ENCODE measurements at regions not wholly inside any gene's neighbourhood (a gene's known extent, or its start where the extent isn't known, plus 50 kb on each side); places are given as distances from the start of the nearest gene placed in this dataset.

- no peaks in the 10 kb centered on the region for H3K36me3 ChIP-seq (ENCODE audit: low read depth, missing control alignments)
- H3K4me1 ChIP-seq: no peaks in the 10 kb centered on the region
- intact Hi-C loops (cut with DNase I; ENCODE audit: low total_unique reads): no loop called here
- H3K27me3 ChIP-seq: no peaks in the 10 kb centered on the region
- DNase-seq: no peak
- no peaks in the 10 kb centered on the region for H3K9me3 ChIP-seq
- H3K4me3 ChIP-seq: no peak overlapping the region
- H3K27ac ChIP-seq: no peak overlapping the region
- TF ChIP-seq CTCF (IDR thresholded peaks at IDR 0.05): no peak
- TF ChIP-seq POLR2A (IDR thresholded peaks at IDR 0.05): no peak
- WGBS, 2 donors: 85 to 92% methylated on average over 13 of the region's 13 CpGs
Observed at GRCh38 chr19:31496076-31496475, 146.8 kb upstream of the TSHZ3 start.

GRCh38 chr19:31497709-31498108 lies 148.5 kb upstream of the TSHZ3 start:
- H3K4me3 ChIP-seq: no peak overlapping the region
- WGBS, 2 donors: 88 to 96% methylated on average over 2 of the region's 2 CpGs
- H3K9me3 ChIP-seq: no peaks in the 10 kb centered on the region
- H3K4me1 ChIP-seq: no peaks in the 10 kb centered on the region
- DNase-seq: no peak
- TF ChIP-seq CTCF (IDR thresholded peaks at IDR 0.05): no peak
- no peak for TF ChIP-seq POLR2A (IDR thresholded peaks at IDR 0.05)
- H3K27me3 ChIP-seq: no peaks in the 10 kb centered on the region
- intact Hi-C loops (cut with DNase I; ENCODE audit: low total_unique reads): no loop called here
- H3K27ac ChIP-seq: no peak overlapping the region
- H3K36me3 ChIP-seq (ENCODE audit: low read depth, missing control alignments): no peaks in the 10 kb centered on the region

GRCh38 chr19:31498781-31499180 lies 149.5 kb upstream of the TSHZ3 start:
- TF ChIP-seq CTCF (IDR thresholded peaks at IDR 0.05) (no peak), POLR2A (IDR thresholded peaks at IDR 0.05) (no peak)
- no peaks in the 10 kb centered on the region for H3K4me1 ChIP-seq
- H3K9me3 ChIP-seq: no peaks in the 10 kb centered on the region
- WGBS, 2 donors: 84 to 92% methylated on average over 3 of the region's 3 CpGs
- no peak overlapping the region for H3K27ac ChIP-seq
- no peaks in the 10 kb centered on the region for H3K27me3 ChIP-seq
- DNase-seq: no peak
- H3K4me3 ChIP-seq: no peak overlapping the region
- H3K36me3 ChIP-seq (ENCODE audit: low read depth, missing control alignments): no peaks in the 10 kb centered on the region
- intact Hi-C loops (cut with DNase I; ENCODE audit: low total_unique reads): no loop called here

DNA sequence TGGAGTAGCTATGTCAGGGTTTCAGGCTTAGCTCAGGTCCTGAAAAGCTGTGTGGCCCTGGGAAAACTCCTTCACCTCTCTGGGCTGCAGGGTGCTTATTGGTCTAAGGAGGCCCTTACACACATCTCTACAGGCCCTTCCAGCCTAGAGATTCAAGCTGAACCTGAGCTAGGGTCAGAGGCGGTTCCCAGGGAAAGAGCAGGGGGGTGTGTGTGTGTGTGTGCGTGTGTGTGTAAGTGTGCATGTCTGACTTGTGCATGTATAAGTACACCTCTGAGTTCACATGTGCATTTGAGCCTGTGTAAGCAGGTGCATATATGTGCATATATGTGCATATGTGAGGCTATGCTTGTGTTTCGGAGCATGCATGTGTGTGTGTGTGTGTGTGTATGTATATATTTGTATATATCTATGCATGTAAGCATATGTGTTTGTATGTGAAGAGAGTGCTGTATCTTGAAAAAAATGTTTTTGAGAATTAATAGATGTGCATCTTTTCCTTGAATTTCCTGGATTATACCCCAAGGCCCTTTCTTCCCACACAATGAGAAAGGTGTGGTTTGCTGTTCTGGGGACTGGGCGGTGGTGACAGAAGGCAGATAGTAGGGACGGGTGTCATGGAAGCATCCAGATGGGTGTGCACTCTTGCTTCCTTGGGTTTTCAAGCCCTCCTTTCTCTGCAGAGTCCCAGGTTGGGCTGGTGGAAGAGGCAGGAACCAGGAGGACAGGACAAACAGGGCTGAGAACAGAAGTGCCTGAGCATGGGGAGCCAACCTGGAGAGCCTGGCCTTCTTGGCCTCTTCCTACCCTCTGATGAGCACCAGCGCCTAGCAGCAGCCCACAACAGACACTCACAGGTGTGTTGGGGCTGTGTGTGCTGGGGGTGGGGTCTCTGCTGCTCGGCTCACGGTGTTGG lies 150.3 kb upstream of the TSHZ3 start:
- WGBS, 2 donors: 86 to 95% methylated on average over 7 to 8 of the region's 8 CpGs
- no peaks in the 10 kb centered on the region for H3K27me3 ChIP-seq
- intact Hi-C loops (cut with DNase I; ENCODE audit: low total_unique reads): no loop called here
- DNase-seq: no peak
- no peak overlapping the region for H3K27ac ChIP-seq
- no peaks in the 10 kb centered on the region for H3K9me3 ChIP-seq
- TF ChIP-seq POLR2A (IDR thresholded peaks at IDR 0.05) (no peak), CTCF (IDR thresholded peaks at IDR 0.05) (no peak)
- H3K36me3 ChIP-seq (ENCODE audit: low read depth, missing control alignments): no peaks in the 10 kb centered on the region
- H3K4me3 ChIP-seq: no peak overlapping the region
- H3K4me1 ChIP-seq: no peaks in the 10 kb centered on the region
